ENCODE measurements at regions not wholly inside any gene's neighbourhood (a gene's known extent, or its start where the extent isn't known, plus 50 kb on each side); places are given as distances from the start of the nearest gene placed in this dataset.
"Not testable (repeated sequence)": the region's sequence is repeated elsewhere in the genome, so short reads cannot be mapped to it uniquely, and the experiment has no call there.

DNA sequence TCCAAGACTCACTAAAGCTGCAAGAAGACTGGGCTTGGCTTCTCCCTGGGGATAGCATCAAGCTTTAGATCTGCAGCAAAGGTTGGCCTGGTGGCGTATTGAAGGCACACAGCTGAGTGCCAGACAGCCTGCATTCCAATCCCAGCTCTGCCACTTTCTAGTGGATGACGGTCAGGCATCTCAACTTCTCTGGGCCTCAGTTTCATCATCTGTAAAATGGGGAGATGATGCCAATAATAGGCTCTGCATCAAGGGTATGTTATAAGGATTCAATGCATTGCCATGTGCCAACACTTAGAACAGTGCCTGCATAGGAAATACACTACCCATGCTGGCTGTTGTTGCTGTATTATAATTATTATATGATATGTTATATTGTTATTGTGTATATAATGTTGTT, 220.4 kb downstream of the NPHP4 start:
- no peak for DNase-seq
- H3K4me3 ChIP-seq: no peak overlapping the region
- no peaks in the 10 kb centered on the region for H3K36me3 ChIP-seq
- no peaks in the 10 kb centered on the region for H3K27me3 ChIP-seq
- no peaks in the 10 kb centered on the region for H3K9me3 ChIP-seq

DNA sequence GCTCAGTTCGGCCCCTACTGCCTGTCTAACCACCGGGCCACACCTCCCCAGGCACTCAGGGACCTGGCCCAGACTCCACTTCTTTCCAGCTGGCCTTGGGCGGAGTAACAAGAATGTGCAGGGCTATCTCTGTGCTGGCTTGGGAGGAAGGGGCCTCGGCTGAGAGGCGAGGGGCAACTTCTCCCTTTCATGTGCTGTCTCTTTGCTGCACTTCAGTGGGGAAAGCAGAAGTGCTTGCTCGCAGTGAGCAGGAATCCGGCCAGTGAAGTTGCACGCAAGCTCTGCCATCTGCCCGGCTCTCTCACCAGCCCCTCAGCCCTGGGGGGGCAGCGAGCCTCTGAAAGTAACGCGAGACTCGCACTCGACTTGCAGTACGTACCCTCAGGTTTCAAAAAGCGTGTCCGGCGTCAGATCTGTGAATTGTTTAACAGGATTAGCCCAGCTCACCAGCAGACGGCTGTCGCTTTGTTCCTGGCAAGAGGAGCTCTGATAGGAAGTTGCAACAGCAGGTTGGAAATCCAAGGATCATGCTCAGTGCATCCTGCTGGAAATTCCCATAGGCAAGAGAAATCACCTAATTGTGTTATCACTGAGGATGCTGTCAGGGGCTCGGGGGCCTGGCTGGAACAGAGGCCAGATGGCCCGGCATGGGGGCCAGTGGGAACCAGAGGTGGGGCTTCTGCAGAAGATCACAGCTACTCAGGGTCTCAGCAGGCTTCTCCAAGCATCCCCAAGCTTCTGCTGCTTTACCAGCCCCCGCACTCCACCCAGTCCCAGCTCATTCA, 221.1 kb downstream of the NPHP4 start:
- DNase-seq: peak; percentile 14
- H3K36me3 ChIP-seq: no peaks in the 10 kb centered on the region
- no peaks in the 10 kb centered on the region for H3K9me3 ChIP-seq
- no peaks in the 10 kb centered on the region for H3K27me3 ChIP-seq
- H3K4me3 ChIP-seq: no peak overlapping the region

DNA sequence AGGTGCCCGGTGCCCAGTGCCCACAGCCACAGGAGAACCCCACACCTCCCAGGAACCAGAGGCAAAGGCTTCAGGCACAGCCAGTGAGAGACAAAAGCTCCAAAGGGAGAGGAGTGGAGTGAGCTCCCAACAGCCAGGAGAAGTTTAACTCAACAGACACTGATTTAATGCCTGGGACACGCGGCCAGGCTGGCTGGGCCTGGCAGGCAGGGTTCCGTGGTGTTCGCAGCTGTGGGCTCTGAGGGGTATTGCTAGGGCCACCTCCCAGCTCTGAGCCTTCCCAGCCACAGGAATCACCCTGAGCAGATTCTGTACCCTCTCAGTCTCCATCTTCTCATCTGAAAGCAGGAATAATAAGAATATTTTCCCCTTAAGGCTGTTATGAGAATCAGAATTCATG, 222.5 kb downstream of the NPHP4 start:
- Histone ChIP-seq H3K27me3 (no peaks in the 10 kb centered on the region), H3K36me3 (no peaks in the 10 kb centered on the region), H3K9me3 (no peaks in the 10 kb centered on the region), H3K4me3 (no peak overlapping the region)
- no peak for DNase-seq

DNA sequence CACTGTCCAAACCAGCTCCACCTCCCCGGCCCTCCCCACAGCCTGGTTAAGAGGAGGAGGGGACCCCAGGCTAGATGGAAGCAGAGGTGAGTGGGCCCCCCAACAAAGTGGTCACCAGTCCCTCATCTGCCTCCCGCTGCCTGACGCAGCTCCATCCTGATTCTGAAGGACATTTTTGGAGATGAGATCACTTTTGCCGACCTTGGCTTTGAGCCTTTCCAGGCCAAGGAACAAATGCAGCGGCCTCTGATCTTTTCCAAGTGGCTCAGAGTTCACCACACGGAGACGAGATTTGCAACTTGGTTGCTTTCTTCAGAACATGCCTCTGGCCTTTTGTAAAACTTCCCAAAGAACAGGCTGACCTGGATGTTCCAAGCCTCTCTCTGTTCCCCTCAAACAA, 223.1 kb downstream of the NPHP4 start:
- H3K36me3 ChIP-seq: no peaks in the 10 kb centered on the region
- H3K9me3 ChIP-seq: no peaks in the 10 kb centered on the region
- DNase-seq: no peak
- H3K4me3 ChIP-seq: no peak overlapping the region
- H3K27me3 ChIP-seq: no peaks in the 10 kb centered on the region

DNA sequence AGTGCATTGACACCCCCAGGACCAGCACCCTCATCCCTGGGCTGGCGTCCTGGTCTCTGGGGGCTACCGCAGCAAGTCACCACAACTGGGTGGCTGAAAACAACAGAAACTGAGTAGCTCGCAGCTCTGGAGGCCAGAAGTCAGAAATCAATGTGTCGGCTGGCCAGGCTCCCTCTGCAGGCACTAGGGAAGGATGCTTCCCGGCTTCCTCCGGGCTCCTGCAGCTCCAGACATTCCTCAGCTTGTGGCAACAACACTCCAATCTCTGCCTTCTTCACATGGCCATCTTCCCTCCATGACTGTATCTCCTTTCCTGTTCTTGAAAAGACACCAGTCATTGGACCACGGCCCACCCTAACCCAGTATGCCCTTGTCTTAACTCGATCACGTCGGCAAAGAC, 224.2 kb downstream of the NPHP4 start:
- Histone ChIP-seq H3K27me3 (0 out of 2 replicates have a peak, but pooled peaks cover 3% of the 10 kb centered on the region), H3K9me3 (no peaks in the 10 kb centered on the region), H3K36me3 (no peaks in the 10 kb centered on the region), H3K4me3 (no peak overlapping the region)
- no peak for DNase-seq

DNA sequence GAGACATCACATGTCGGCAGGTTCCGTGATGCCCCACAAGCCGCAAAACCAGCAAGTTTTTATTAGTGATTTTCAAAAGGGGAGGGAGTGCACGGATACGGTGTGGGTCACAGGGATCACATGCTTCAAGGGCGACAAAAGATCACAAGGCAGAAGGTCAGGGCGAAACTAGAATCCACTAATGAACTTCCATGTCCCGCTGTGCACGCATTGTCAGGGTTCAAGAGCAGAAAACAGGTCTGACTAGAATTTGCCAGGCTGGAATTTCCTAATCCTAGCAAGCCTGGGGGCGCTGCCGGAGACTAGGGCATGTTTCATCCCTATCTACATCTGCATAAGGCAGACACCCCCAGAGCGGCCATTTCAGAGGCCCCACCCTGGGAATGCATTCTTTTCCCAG, 225.2 kb downstream of the NPHP4 start:
- not testable (repeated sequence) for H3K9me3 ChIP-seq

DNA sequence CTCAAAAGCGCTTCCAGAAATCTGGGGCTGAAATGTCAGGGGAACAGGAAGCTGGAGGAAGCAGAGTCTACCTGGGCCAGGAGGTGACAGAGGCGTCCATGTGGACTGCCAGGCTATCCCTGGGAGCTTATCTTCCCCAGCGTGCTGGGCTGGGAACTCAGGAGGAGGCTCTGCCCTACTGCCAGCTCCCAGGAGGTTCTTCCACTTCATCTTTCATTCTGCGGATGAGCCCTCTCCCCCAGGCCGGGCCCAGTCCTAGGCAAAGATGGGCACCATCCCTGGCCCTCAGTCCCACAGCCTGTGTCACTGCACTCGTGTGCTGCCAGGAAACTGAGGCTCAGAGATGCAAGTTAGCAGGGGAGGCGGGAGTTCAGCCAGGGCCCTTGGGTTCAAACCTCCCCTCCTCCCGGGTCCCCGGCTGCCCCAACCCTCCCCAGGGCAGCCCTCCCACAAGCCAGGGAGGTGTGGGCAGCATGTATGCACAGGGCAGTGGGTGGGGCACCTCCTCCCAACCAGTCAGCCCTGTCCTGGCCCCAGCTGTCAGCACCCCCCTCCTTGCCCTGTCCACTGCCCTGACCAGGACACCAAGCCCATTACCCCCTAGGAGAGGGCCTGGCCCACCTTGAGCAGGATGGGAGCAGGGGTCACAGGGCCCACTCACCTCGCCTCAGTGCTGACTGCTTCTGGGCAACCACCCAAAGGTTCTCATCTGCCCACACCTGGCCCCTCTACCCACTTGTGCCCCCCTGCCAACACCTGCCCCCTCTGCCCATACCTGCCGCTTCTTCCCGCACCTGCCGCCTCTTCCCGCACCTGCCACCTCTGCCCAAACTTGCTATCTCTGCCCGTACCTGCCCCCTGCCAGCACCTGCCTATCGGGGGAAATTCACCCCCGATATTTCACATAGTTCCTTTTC, 226.0 kb downstream of the NPHP4 start:
- no peak overlapping the region for H3K4me3 ChIP-seq
- H3K36me3 ChIP-seq: no peaks in the 10 kb centered on the region
- H3K27me3 ChIP-seq: 0 out of 2 replicates have a peak, but pooled peaks cover 3% of the 10 kb centered on the region
- DNase-seq: no peak
- H3K9me3 ChIP-seq: no peaks in the 10 kb centered on the region

More for the DNA sequence above, 225.2 kb downstream of the NPHP4 start:
- DNase-seq, H3K27me3 ChIP-seq, H3K4me3 ChIP-seq, H3K36me3 ChIP-seq: not testable (repeated sequence)

DNA sequence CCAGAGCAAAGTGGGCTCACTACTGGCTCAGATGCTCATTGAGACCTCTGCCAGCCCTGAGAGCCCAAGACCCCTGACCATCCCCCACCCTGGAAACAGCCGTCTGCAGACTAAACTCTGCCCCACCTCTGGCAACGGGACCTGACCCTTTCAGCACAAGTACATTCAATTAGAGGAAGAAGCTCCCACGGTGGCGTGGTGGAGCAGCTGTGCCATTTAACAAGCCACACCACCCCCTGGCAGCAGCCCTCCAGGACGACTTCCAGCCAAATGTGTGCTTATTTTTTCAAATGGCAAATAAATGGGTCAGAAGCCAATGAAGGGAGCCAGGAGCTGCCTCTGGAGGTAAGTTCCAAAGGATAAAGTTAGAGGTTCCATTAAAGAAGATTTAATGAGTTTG, 226.7 kb downstream of the NPHP4 start:
- Histone ChIP-seq H3K36me3 (no peaks in the 10 kb centered on the region), H3K9me3 (no peaks in the 10 kb centered on the region), H3K4me3 (no peak overlapping the region), H3K27me3 (0 out of 2 replicates have a peak, but pooled peaks cover 3% of the 10 kb centered on the region)
- no peak for DNase-seq

DNA sequence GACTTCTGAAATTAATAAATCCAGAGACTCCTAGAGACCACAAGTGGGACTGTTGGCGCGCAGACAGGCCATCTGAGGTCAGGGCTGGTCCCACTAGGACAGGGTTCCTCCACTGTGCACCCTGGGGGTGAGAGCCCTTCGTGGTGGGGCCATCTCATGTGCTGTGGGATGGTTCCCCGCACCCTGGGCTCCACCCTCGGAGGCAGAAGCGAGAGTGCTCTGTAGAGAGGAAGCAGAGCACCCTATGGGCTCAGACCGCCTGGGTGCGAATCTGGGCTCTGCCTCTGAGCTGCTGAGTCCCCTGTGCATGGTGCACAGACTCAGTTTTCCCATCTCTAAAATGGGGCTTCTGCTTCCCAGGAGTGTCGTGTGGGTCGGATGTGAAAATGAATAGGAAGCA, 227.3 kb downstream of the NPHP4 start:
- no peak for DNase-seq
- Histone ChIP-seq H3K4me3 (no peak overlapping the region), H3K36me3 (no peaks in the 10 kb centered on the region), H3K9me3 (no peaks in the 10 kb centered on the region), H3K27me3 (peaks cover 5% of the 10 kb centered on the region; the same call in 1 of the 2 replicates)

DNA sequence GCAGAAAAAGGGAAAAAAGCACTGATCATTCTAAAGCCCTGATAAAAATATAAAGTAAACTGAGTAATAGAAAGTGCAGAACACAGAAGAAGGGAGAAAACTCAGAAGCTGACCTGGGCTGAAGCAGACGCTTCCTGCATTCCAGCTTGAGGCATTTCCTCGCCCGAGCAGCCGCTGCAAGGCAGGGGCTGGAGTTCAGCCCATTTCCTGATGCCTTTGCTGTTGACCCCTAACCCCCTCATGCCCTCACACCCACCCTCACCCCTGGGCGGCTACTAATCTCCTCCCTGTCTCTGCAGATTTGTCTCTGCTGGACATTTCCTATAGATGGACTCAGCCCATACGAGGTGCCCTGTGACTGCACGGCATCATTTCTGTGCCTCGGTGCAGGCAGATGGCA, 227.8 kb downstream of the NPHP4 start:
- no peaks in the 10 kb centered on the region for H3K9me3 ChIP-seq
- no peak overlapping the region for H3K4me3 ChIP-seq
- H3K36me3 ChIP-seq: no peaks in the 10 kb centered on the region
- H3K27me3 ChIP-seq: peaks cover 5% of the 10 kb centered on the region; the same call in 1 of the 2 replicates
- DNase-seq: no peak

DNA sequence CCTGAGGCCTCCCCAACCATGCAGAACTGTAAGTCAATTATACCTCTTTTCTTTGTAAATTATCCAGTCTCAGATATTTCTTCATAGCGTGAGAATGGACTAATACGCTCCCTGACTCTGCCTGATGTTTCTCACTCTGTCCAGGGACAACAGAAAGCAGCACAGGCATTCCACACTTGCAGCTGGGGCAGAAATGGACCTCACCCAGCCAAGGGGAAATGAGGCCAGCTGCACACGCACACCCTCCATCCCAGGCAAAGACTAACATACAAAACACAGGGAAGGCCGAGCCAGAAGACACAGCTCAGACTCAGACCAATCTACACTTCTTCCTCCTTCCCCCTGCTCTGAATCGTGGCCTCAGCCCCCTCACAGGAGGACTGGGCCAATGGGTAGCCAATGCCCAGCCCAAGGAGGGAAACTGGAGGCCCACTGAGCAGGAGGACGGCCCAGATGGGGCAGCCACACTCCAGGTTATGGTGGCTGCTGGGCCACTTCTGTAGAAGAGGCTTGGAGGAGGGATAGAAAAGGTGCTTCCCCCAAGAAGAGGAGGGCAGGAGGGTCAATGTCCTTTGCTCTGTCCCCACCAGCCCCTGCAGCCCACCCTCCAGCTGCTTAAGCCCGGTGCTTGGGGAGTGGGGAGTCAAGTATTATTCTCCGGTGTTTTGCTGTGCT, 228.4 kb downstream of the NPHP4 start:
- Histone ChIP-seq H3K36me3 (no peaks in the 10 kb centered on the region), H3K4me3 (no peak overlapping the region), H3K9me3 (no peaks in the 10 kb centered on the region), H3K27me3 (peaks cover 5% of the 10 kb centered on the region; the same call in 1 of the 2 replicates)
- no peak for DNase-seq

DNA sequence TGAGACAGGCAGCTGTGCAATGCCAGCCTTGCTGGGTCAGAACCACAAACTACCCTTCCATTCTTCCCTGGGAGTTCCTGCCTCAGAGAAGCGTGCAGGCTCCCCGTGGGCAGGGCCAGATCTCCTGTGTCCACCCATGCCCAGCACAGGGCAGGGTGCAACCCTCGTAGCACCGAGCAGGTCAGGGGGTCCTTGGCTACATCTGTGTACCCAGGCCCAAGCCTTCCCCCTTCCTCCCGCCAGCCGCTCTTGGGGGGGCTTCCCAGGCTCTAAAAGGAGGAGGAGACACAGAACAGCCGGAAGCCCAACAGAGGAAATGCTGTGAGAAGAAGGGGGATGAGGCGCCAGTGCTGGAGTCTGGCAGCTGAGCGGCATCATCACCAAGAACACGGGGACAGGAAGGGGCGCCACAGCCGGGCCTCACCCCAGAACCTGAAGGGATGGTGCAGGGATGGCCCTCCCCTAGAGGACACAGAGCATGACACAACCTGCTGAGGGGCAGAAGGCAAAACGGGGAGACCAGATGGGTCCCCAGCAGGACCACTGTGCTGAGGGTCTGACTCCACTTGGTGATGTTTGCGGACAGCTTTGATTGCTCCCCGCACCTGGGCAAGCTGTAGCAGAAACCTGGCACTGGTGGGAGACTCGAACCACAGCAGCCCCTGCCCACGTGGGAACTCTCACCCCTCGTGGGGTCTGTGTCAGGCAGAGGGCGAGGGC, 233.2 kb downstream of the NPHP4 start:
- no peak for DNase-seq
- Histone ChIP-seq H3K27me3 (peaks cover 5% of the 10 kb centered on the region; the same call in 1 of the 2 replicates), H3K9me3 (no peaks in the 10 kb centered on the region), H3K4me3 (no peak overlapping the region), H3K36me3 (no peaks in the 10 kb centered on the region)

DNA sequence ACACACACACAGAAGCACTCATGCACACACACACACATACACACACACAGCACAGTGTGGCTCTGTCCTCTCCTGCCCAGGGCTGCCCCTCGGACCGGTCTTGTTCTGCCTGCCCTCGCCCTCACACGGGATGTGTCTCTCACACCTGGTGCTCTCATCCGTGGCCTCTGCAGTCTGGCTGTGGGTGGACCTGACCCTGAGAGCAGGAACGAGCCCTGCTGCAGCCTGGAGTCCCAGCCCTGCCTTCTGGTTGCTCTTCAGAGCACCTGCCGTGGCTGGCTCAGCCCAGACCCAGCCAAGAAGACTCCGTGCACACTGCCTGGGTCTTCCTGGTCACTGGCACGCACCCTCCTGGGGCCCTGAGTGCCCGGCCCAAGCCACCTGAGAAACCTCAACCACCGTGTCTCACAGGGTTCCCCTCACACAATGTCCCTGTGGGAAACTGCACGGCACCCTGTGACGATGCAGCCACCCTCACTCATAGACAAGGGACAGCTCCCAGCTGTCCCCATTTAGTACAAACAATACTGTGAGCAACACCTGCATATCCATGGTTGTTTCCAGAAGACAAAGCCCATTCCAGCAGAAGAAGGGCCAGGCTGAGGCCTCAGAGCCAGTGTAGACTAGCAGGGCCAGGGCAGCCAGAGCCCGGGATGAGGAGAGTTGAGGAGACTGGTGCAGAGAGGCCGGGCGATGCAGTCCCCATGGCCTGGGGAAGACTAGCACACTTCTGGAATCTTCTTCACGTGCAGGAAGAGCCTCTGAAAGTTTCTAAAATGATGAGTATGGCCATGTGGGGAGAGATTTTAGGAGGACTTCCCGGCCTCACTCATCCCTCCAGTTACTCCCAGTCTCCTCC, 234.0 kb downstream of the NPHP4 start:
- no peaks in the 10 kb centered on the region for H3K9me3 ChIP-seq
- no peak for DNase-seq
- H3K36me3 ChIP-seq: no peaks in the 10 kb centered on the region
- H3K4me3 ChIP-seq: no peak overlapping the region
- H3K27me3 ChIP-seq: peaks cover 3% of the 10 kb centered on the region; the same call in 1 of the 2 replicates

DNA sequence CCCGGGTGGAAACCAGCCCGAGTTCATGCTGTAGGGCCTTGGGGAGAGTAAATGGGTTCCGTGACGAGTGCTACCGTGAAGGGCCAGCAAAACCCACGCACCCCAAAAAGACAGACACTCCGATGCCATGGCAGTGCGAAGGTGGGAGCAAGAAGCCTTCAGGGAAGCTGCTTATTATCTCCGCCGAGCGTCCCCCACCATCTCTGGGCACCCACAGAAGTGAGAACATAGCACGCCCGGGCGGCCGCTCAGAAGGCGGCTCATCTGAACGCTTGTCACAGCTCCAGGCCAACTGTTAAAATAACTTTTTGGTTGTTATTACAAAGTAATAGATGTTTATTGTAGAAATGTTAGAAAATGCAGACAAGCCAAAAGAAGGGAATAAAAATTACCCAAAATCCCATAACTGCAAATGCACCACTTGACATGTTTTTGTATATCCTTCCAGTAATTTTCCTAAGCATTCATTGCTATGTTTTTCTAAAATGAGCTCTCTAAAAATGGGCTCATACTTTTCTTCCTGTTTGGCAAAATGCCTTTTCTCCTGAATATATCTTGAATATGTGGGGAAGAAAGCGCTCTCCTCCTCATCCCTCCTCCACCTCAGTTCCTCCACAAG, 234.9 kb downstream of the NPHP4 start:
- DNase-seq: no peak
- H3K4me3 ChIP-seq: no peak overlapping the region
- peaks cover 2% of the 10 kb centered on the region; the same call in 1 of the 2 replicates for H3K27me3 ChIP-seq

More for the DNA sequence above, 234.9 kb downstream of the NPHP4 start:
- H3K36me3 ChIP-seq: no peaks in the 10 kb centered on the region
- no peaks in the 10 kb centered on the region for H3K9me3 ChIP-seq
